SK-N-SH (cell line): ENCODE measurements at regions not wholly inside any gene's neighbourhood (a gene's known extent, or its start where the extent isn't known, plus 50 kb on each side); places are given as distances from the start of the nearest gene placed in this dataset.

Experiments
- CTCF ChIP-seq: fragments of 200-600 bp; sonication (generic); IDR thresholded peaks from 2 replicates; pipeline ENCODE4 v1.6.1; 2017; ENCODE audit warnings: antibody characterized with exemption, mild to moderate bottlenecking, moderate library complexity
- EP300 ChIP-seq, 2 experiments: IDR thresholded peaks; 2 replicates each; pipeline versions ENCODE4 v1.4.0 to v1.6.1; 2012; ENCODE audit warnings: borderline replicate concordance in 1 of 2, low read depth in 1 of 2, low read length in 1 of 2
- NFIC ChIP-seq: IDR thresholded peaks from 2 replicates; pipeline ENCODE4 v1.4.0; 2012; ENCODE audit warnings: borderline replicate concordance
- PBX3 ChIP-seq: IDR thresholded peaks from 2 replicates; pipeline ENCODE4; 2012
- POLR2AphosphoS5 ChIP-seq: IDR thresholded peaks from 2 replicates; pipeline ENCODE4 v1.6.1; 2012; ENCODE audit warnings: low read depth, low read length

DNA sequence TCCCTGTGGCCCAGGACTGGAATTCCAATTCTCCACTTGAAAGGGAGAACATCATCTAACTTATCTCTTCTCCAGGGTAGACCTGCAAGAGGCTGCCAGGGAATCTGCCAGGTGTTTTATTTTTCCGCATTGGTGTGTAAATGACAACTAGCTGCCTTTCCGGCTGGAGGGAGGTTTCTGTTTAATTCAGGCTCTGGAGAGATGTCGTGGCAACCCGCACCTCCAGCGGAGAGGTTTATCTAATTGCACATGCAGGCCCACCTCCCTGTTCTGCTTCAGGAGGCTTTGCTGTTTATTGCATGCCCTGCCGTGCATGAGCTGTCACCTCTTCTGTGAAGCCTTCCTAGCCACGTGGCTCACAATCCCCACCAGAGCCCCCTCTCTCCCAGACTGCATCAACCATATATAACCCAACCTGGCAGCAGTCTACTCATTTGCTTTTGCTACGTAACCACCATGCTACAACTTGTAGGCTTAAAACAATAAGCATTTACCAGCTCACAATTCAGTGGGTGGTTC, 151.6 kb downstream of the C1orf94 start:
- TF ChIP-seq NFIC: no peak
- no peak for TF ChIP-seq CTCF
- no peak for TF ChIP-seq EP300 (IDR thresholded peaks at IDR 0.05; ENCODE audit: borderline replicate concordance in 1 of 2, low read depth in 1 of 2, low read length in 1 of 2)
- TF ChIP-seq POLR2AphosphoS5: no peak
- TF ChIP-seq PBX3: no peak
